ENCODE measurements at regions not wholly inside any gene's neighbourhood (a gene's known extent, or its start where the extent isn't known, plus 50 kb on each side); places are given as distances from the start of the nearest gene placed in this dataset.

GRCh38 chr14:58815794-58816193, 178.0 kb downstream of the DACT1 start:
- TF ChIP-seq CTCF (IDR thresholded peaks at IDR 0.05): no peak
- no peak for DNase-seq
- no peak overlapping the region for H3K4me3 ChIP-seq
- H3K36me3 ChIP-seq (ENCODE audit: low read depth): no peaks in the 10 kb centered on the region
- intact Hi-C loops (cut with DNase I, micrococcal nuclease): no loop called here
- no peak for ATAC-seq
- no peaks in the 10 kb centered on the region for H3K9me3 ChIP-seq
- no peaks in the 10 kb centered on the region for H3K4me1 ChIP-seq (ENCODE audit: low read depth)

GRCh38 chr14:58816416-58817115, 178.8 kb downstream of the DACT1 start:
- Histone ChIP-seq H3K9me3 (no peaks in the 10 kb centered on the region), H3K36me3 (ENCODE audit: low read depth) (no peaks in the 10 kb centered on the region), H3K4me3 (no peak overlapping the region), H3K4me1 (ENCODE audit: low read depth) (no peaks in the 10 kb centered on the region)
- intact Hi-C loops (cut with DNase I, micrococcal nuclease): no loop called here
- no peak for DNase-seq
- TF ChIP-seq CTCF (IDR thresholded peaks at IDR 0.05): no peak
- ATAC-seq: no peak

- DNase-seq (no peak), ATAC-seq (no peak)
- Histone ChIP-seq H3K9me3 (no peaks in the 10 kb centered on the region), H3K4me1 (ENCODE audit: low read depth) (no peaks in the 10 kb centered on the region), H3K4me3 (no peak overlapping the region), H3K36me3 (ENCODE audit: low read depth) (no peaks in the 10 kb centered on the region)
- no peak for TF ChIP-seq CTCF (IDR thresholded peaks at IDR 0.05)
- intact Hi-C loops (cut with DNase I, micrococcal nuclease): no loop called here
Measured at GRCh38 chr14:58817846-58818245, 180.1 kb downstream of the DACT1 start.

- Histone ChIP-seq H3K9me3 (no peaks in the 10 kb centered on the region), H3K4me1 (ENCODE audit: low read depth) (no peaks in the 10 kb centered on the region), H3K4me3 (no peak overlapping the region), H3K36me3 (ENCODE audit: low read depth) (no peaks in the 10 kb centered on the region)
- no peak for ATAC-seq
- no peak for TF ChIP-seq CTCF (IDR thresholded peaks at IDR 0.05)
- no peak for DNase-seq
- intact Hi-C loops (cut with DNase I, micrococcal nuclease): no loop called here
Measured at GRCh38 chr14:58820032-58820431, 182.3 kb downstream of the DACT1 start.

- no peak overlapping the region for H3K4me3 ChIP-seq
- H3K36me3 ChIP-seq (ENCODE audit: low read depth): no peaks in the 10 kb centered on the region
- no peaks in the 10 kb centered on the region for H3K9me3 ChIP-seq
- DNase-seq: no peak
- ATAC-seq: no peak
- no peak for TF ChIP-seq CTCF (IDR thresholded peaks at IDR 0.05)
- intact Hi-C loops (cut with DNase I, micrococcal nuclease): no loop called here
- no peaks in the 10 kb centered on the region for H3K4me1 ChIP-seq (ENCODE audit: low read depth)
Measured at GRCh38 chr14:58821421-58821820, 183.7 kb downstream of the DACT1 start.

- ATAC-seq (no peak), DNase-seq (no peak)
- no peak overlapping the region for H3K4me3 ChIP-seq
- TF ChIP-seq CTCF (IDR thresholded peaks at IDR 0.05): no peak
- no peaks in the 10 kb centered on the region for H3K9me3 ChIP-seq
- H3K36me3 ChIP-seq (ENCODE audit: low read depth): no peaks in the 10 kb centered on the region
- intact Hi-C loops (cut with DNase I, micrococcal nuclease): no loop called here
- H3K4me1 ChIP-seq (ENCODE audit: low read depth): no peaks in the 10 kb centered on the region
Measured at GRCh38 chr14:58822856-58823255, 185.1 kb downstream of the DACT1 start.

Data from mucosa of descending colon (tissue), 3 donors.